NCI-H345 (cell line): ENCODE measurements at regions not wholly inside any gene's neighbourhood (a gene's known extent, or its start where the extent isn't known, plus 50 kb on each side); places are given as distances from the start of the nearest gene placed in this dataset.
"Not testable (repeated sequence)": the region's sequence is repeated elsewhere in the genome, so short reads cannot be mapped to it uniquely, and the experiment has no call there.

Experiments
- DNase-seq: peaks from one replicate; lab custom pipeline; 2025; lab: John Stamatoyannopoulos, UW

DNA sequence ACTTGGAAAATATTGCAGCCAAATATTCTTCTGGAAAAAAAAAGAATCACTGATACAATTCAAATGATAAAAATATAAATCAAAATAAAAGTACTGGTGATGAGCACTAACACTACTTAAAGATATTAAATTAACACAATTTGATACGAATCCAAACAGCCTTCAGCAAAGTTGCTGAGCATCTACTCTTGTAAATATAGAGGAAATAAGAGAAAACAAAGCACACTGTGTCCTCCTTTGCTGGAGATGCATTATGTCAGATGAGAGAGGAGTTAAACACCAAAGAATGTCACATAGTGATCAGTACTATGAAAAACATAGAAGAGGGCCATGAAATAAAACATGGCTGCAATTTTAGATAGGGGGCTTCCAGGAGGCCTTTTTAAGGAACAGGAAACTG is 177.4 kb upstream of the RNPC3 start:
- no peak for DNase-seq

DNA sequence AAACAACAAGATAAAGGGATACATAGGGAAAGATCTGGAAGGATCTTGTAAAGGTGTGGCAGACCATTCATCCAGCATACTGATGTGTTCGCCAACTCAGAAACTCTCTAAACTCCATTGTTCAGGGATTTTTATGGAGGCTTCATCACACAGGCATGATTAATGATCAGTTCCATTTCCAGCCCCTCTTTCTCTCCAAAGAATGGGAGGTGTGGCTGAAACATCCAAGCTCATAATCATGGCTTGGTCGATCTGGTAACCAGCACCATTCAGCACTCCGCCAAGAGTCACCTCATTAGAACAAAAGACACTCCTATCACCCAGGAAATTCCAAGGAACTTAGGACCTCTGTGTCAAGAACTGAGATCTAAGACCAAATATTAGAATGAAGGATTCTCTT is 180.6 kb upstream of the RNPC3 start:
- DNase-seq: no peak

DNA sequence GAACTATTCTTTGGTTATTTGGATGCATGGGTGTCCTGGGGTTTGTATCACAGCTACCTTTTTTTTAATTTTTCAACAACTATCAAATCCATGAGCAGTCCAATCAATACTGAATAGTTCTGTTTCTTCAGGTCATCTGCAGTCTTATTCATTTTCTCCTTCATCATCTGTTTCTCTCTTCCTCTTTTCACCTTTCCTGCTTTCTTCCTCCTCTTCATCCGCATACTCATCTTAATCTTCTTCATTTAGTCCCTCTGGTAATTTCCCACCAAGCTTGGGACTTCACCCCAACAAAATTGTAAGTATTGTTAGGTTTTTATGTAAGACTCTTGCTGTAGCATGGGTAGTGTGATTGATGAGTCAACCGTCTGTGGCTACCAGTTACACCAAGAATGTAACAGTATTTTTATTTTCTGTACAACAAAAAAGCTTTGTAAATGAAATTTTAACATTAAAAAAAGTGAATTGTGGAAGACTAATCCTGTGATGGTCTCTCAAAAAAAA is 184.1 kb upstream of the RNPC3 start:
- DNase-seq: no peak

- DNase-seq: no peak
These were observed 187.7 kb upstream of the RNPC3 start for GRCh38 chr1:103337779-103338178.

DNA sequence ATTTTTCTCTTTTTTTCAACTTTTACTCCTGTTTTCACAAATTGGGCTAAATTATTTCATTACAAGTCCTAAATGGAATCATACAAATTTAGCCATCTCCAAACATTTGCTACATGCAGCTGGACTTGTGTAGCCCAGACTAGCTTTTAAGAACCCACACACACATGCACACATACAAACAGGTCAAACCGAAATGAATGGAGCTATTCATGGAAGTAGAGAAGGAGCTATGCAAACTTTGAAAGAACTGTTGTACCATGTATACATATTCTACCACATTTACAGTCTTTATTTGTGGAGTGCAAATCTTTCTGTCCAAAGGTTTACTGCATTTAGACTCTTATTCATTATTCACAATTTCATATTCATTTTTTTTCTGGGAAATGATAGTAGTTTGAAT is 189.1 kb upstream of the RNPC3 start:
- DNase-seq: no peak

DNA sequence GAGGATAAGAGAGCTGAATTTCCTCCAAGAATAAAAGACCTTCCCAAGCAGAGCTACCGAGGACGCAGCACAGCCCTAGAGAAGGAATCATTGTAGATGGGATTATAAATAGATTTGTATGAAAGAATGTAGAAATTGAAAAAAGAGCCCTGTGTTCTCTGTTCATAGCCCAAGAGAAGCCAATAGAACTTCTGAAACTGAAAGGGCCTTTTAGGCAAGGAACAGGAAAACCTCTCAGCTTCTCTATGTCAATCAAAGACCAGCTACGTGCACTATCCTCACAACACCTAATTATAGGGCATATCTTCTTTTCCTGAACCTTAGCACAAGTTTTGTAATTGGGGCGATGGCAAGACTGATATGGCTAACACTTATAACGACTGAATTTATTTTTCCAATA is 192.4 kb upstream of the RNPC3 start:
- no peak for DNase-seq

DNA sequence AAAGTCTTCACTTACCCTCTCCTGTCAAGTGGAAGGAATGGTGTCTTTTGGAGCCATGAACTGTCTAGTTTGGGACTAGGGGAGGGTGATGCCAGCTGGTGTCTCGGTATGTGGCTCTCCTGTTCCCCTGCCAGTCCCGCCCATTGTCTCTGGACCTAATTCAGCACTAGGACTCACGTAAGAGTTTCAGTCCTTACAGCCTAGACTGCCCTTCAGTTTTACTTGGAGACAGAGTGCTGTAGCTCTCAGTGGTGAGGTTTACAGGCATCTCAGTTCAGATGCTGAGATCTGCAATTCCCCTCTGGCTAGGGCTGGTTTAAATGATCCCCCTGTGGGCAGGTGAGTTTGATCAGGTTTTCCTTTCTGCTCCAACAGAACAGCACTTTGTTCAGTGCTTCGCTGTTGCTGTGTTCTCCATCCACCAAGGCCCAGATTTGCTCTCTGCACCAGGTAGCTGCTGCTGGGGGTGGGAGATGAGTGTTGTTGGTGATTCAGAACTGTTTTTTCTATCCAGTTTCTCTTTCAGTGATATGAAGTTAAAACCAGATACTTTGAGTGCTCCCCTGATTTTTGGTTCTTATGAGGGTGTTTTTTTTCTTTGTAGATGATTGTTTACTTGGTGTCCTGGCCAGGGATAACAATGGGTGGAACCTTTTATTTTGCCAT is 198.3 kb upstream of the RNPC3 start:
- no peak for DNase-seq

- no peak for DNase-seq
These were observed 198.9 kb upstream of the RNPC3 start for GRCh38 chr1:103326595-103326994.

DNA sequence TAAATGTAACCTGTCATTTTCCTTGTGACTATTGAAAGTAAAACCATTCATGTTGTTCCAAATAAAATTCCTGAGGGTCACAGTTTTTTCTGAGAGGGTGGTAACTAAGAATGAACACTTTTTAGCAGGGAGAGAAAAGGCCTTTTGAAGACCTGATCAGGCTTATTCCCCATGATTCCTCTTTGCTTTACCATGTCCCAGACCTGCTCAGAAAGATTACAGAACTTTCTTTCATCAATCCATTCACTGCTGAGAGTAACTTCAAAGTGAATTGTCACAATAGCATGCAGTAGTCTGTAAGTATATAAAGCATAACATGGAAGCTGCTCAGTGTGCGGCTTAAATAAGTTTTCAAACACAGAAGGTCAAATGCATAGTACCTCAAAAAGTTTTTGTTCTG is 201.5 kb upstream of the COL11A1 start:
- no peak for DNase-seq

GRCh38 chr1:103307751-103308150 is 199.4 kb upstream of the COL11A1 start:
- DNase-seq: no peak

DNA sequence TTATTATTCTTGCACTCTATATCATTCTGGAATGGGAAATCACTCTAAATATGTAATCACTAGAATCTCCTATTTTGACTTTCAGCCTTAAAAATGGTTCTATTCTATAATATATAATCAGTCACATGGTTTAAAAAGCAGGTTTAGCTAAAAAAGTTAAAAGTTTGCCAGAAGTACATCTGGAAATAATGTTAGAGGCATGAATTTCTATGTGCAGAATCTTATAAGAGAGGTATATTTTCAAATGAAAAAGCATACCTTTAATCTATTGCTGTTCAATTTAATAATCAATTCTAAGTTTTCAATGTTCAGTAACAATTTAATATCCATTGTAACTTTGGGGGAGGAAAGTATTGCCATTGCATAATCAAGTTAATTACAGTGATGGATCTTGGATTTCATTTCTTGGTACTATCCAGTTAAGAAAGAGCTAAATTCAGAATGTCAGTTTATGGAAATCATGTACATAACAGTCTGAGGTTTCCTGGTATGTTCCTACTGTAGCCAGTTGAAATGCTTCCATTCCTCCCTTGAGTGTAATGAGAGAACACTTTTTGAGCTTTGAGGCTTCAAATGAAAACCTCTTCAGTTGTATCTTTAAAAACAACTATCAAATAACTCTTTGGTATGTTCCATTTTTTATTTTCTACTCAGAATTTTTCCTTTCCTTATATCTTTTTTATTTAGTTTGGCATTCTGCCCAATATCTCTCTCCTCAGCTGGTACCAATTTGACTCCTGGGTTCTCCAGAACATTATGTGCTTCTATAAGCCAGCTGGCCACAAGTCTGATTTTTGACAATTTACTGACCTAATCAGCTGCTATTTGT is 175.7 kb upstream of the COL11A1 start:
- no peak for DNase-seq

- no peak for DNase-seq
These were observed 175.0 kb upstream of the COL11A1 start for GRCh38 chr1:103283371-103283770.

GRCh38 chr1:103275725-103276124 is 167.4 kb upstream of the COL11A1 start:
- no peak for DNase-seq

DNA sequence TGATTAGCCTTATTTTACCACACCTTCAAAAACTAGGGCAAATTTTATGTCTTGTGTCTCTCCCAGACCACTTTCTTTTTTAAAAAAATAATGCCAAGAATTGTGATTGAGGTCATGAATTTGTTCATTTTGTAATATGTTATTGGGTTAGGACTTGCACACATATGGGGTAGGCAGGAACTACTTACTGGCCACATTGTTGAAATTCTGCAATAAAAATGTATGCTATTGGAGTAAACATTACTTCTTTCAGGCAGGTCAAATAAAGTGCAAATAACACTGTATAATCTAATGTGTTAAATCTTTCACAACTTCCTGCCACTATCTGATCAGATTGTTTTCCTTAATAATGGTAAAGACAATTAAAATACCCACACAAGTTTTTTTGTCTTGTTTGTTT is 166.6 kb upstream of the COL11A1 start:
- no peak for DNase-seq

- DNase-seq: no peak
These were observed 164.8 kb upstream of the COL11A1 start for GRCh38 chr1:103273106-103273505.

GRCh38 chr1:103271471-103271870 is 163.1 kb upstream of the COL11A1 start:
- DNase-seq: not testable (repeated sequence)

- DNase-seq: no peak
These were observed 159.6 kb upstream of the COL11A1 start for GRCh38 chr1:103267893-103268292.

DNA sequence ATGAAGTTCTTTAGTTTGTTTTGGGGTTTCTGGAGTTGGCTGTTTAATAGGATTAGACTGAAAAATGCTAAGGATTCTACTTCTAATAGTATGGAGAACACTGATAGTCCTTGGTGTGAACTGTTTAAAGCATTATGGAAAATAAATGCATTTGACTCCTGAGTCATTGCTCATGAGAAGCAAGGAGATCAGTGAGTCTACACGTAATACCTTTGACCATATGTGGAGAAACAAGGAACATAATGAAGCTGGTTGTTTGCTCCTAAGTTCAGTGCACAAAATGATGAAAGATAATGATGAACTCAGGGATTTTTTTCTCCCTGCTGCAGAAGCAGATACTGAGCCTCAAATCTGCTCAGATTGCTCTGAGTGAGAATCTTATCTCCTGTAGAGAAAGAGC is 158.9 kb upstream of the COL11A1 start:
- DNase-seq: no peak

DNA sequence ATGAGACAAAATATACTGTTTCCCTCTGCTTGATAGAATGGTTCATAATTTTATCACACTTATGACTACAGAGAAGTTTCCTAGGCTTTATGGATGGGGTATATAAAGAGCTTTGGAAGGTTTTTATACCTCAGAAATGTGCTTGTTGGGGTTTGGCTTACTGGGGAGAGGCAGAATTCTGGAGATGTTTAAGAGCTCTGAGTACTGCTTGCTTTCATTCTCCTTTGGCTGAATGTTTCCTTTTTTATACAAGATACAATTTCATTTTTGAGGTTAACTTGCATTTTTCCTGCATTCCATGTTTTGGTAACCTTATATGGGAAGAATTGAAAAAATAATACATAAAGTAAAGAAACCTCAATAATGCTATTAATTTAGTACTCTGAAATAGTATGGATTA is 157.7 kb upstream of the COL11A1 start:
- no peak for DNase-seq

- DNase-seq: no peak
These were observed 157.2 kb upstream of the COL11A1 start for GRCh38 chr1:103265551-103265950.

DNA sequence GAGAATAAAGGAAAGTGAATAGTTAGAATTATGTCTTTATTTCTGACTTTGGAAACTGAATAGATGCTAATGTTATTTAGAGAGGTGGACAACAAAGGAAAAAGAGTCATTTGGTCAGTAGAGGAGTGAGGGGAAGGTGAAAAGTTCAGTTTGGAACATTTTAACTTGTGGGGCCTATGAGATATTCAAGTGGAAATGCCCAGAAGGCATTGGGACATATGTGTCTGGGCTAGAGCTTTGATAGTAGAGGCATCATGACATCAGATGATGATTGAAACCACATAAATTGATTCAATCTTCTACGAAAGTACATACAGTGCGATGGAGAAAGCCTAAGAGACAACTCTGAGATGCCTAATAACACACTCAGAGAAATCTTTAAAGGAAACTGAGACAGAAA is 151.7 kb upstream of the COL11A1 start:
- DNase-seq: no peak

- DNase-seq: no peak
These were observed 148.2 kb upstream of the COL11A1 start for GRCh38 chr1:103256490-103256889.

DNA sequence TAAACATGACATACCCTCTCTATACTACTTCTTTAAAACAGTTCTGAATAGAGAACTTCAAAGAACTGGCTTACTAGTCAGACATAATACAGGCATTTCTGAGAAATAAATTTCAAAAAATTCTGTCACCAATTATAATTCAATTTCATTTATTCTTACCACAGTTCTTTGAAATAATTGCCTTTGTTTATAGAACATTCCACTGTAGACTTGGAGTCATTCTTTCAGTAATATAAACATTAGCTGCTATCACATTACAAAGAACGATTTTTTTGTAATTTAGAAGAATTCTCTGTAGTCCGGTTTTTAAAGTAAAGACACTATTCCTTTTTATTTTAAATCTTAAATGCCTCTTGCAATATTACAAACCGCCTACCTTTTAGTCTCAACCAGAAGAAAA is 146.4 kb upstream of the COL11A1 start:
- no peak for DNase-seq

- DNase-seq: no peak
These were observed 142.1 kb upstream of the COL11A1 start for GRCh38 chr1:103250441-103250861.
